CD14-positive monocyte (primary cell): ENCODE measurements at regions not wholly inside any gene's neighbourhood (a gene's known extent, or its start where the extent isn't known, plus 50 kb on each side); places are given as distances from the start of the nearest gene placed in this dataset.

ENCODE experiments used
- DNase-seq, 3 donors: peaks; one replicate each; pipeline ENCODE4 v3.0.0-alpha.2; 2011 to 2022
- H2AFZ ChIP-seq: 2 replicates; pipeline ENCODE4 v1.6.0; 2012; ENCODE audit warnings: mild to moderate bottlenecking, low read depth, low read length, inconsistent platforms; ENCODE audit not compliant: insufficient read depth, poor library complexity, severe bottlenecking
- H3K27ac ChIP-seq, 2 donors: 1 replicate in 1 of 2; 2 replicates in 1 of 2; pipeline ENCODE4 v1.5.1; 2012 to 2013; ENCODE audit warnings: low read length in 2 of 2, control low read depth in 1 of 2, inconsistent platforms in 1 of 2, low read depth in 1 of 2, mild to moderate bottlenecking in 1 of 2
- H3K27me3 ChIP-seq, 2 donors: one replicate each; pipeline versions ENCODE4 v1.6.0 to v1.6.1; 2011 to 2013; ENCODE audit warnings: low read length in 2 of 2; ENCODE audit not compliant: control insufficient read depth in 2 of 2, insufficient read depth in 2 of 2
- H3K36me3 ChIP-seq, 2 donors: replicated peaks in 1 of 2; 1 replicate in 1 of 2; 2 replicates in 1 of 2; pipeline versions ENCODE4 v1.5.1 to v1.6.1; 2012 to 2013; ENCODE audit warnings: low read length in 2 of 2, control low read depth in 1 of 2, inconsistent platforms in 1 of 2, mild to moderate bottlenecking in 1 of 2; ENCODE audit not compliant: insufficient read depth in 2 of 2, control insufficient read depth in 1 of 2
- H3K4me1 ChIP-seq, 2 donors: 1 replicate in 1 of 2; 2 replicates in 1 of 2; pipeline versions ENCODE4 v1.5.1 to v1.6.1; 2012 to 2013; ENCODE audit warnings: low read length in 2 of 2, control low read depth in 1 of 2, inconsistent platforms in 1 of 2, mild to moderate bottlenecking in 1 of 2, moderate library complexity in 1 of 2; ENCODE audit not compliant: insufficient read depth in 2 of 2, control insufficient read depth in 1 of 2
- H3K4me2 ChIP-seq: replicated peaks from 2 replicates; pipeline ENCODE3; 2012; ENCODE audit warnings: low read length, moderate library complexity, mild to moderate bottlenecking; ENCODE audit not compliant: poor library complexity, severe bottlenecking; ENCODE audit errors: extremely low read depth
- H3K4me3 ChIP-seq, 3 experiments: fragments of 200-600 bp in 1 of 3; sonication (generic) in 1 of 3; replicated peaks in 1 of 3; 1 replicate in 2 of 3; 2 replicates in 1 of 3; pipeline ENCODE4 v1.5.1; 2011 to 2013; ENCODE audit warnings: low read length in 3 of 3, mild to moderate bottlenecking in 3 of 3, control low read depth in 2 of 3, low read depth in 2 of 3, inconsistent platforms in 1 of 3, moderate library complexity in 1 of 3
- H3K79me2 ChIP-seq: 2 replicates; pipeline ENCODE4 v1.6.0; 2012; ENCODE audit warnings: mild to moderate bottlenecking, control low read depth, inconsistent platforms, low read length, moderate library complexity; ENCODE audit not compliant: insufficient read depth
- H3K9ac ChIP-seq: 2 replicates; pipeline ENCODE4 v1.6.0; 2017; ENCODE audit warnings: low read length, mild to moderate bottlenecking; ENCODE audit not compliant: insufficient read depth, poor library complexity, severe bottlenecking
- H3K9me3 ChIP-seq, 2 donors: replicated peaks in 1 of 2; 1 replicate in 1 of 2; 2 replicates in 1 of 2; pipeline versions ENCODE4 v1.5.1 to v1.6.1; 2012 to 2013; ENCODE audit warnings: low read length in 2 of 2, control low read depth in 1 of 2; ENCODE audit not compliant: control insufficient read depth in 1 of 2, insufficient read depth in 1 of 2
- H4K20me1 ChIP-seq: 2 replicates; pipeline ENCODE4 v1.6.0; 2012; ENCODE audit warnings: mild to moderate bottlenecking, low read length, control low read depth, moderate library complexity; ENCODE audit not compliant: insufficient read depth
- H3K27ac Mint-ChIP-seq, 7 donors: one replicate each; pipeline ENCODE4 v1.8.0; 2020; ENCODE audit warnings: mild to moderate bottlenecking in 7 of 7, mixed read lengths in 7 of 7, moderate library complexity in 6 of 7, inconsistent platforms in 2 of 7
- H3K27me3 Mint-ChIP-seq, 3 donors: one replicate each; pipeline ENCODE4 v1.8.0; 2021 to 2022; ENCODE audit warnings: low read depth in 3 of 3, mild to moderate bottlenecking in 3 of 3, mixed read lengths in 3 of 3, moderate library complexity in 3 of 3, inconsistent platforms in 1 of 3
- H3K36me3 Mint-ChIP-seq, 2 donors: one replicate each; pipeline ENCODE4 v1.8.0; 2020; ENCODE audit warnings: mixed read lengths in 2 of 2, inconsistent platforms in 1 of 2, mild to moderate bottlenecking in 1 of 2
- H3K4me1 Mint-ChIP-seq: one replicate; pipeline ENCODE4 v1.8.0; 2020; ENCODE audit warnings: mild to moderate bottlenecking, mixed read lengths
- H3K4me3 Mint-ChIP-seq, 2 donors: one replicate each; pipeline ENCODE4 v1.8.0; 2020; ENCODE audit warnings: mild to moderate bottlenecking in 2 of 2, mixed read lengths in 2 of 2, moderate library complexity in 1 of 2
- H3K9me3 Mint-ChIP-seq, 7 donors: one replicate each; pipeline ENCODE4 v1.8.0; 2020 to 2022; ENCODE audit warnings: mixed read lengths in 7 of 7, mild to moderate bottlenecking in 6 of 7, moderate library complexity in 6 of 7, inconsistent platforms in 2 of 7
- CTCF ChIP-seq: fragments of 200-600 bp; IDR thresholded peaks from one replicate; pipeline ENCODE4 v1.8.0; 2022; ENCODE audit warnings: antibody characterized with exemption, mild to moderate bottlenecking
- WGBS: methylation state at CpG from one replicate; pipeline ENCODE4 v1.1.5; 2013; ENCODE audit warnings: missing lambda C conversion rate; ENCODE audit not compliant: insufficient coverage; 5-methylcytosine and 5-hydroxymethylcytosine counted together
- intact Hi-C, 2 donors: fragments of 100-400 bp; cut with micrococcal nuclease; formaldehyde crosslinking; loops; one replicate each; pipeline versions ENCODE4 v1.15.0 to v1.15.1; 2023

GRCh38 chr5:3701694-3702093 lies 106.1 kb downstream of the IRX1 start:
- Histone ChIP-seq H3K27ac (no peak overlapping the region), H3K79me2 (no peaks in the 10 kb centered on the region), H3K4me1 (no peaks in the 10 kb centered on the region), H3K4me3 (no peak overlapping the region), H3K36me3 (no peaks in the 10 kb centered on the region), H4K20me1 (no peaks in the 10 kb centered on the region), H3K27me3 (no peaks in the 10 kb centered on the region), H2AFZ (no peak overlapping the region), H3K9ac (no peak overlapping the region), H3K9me3 (peaks cover 0 to 12% of the 10 kb centered on the region in 2 donors), H3K4me2 (no peak overlapping the region)
- H3K4me3 Mint-ChIP-seq, result no peak overlapping the region
- 34% methylated on average over 3 of the region's 4 CpGs for WGBS
- peaks cover 0 to 3% (median 0%) of the 10 kb centered on the region in 3 donors for H3K27me3 Mint-ChIP-seq
- no peak overlapping the region for H3K27ac Mint-ChIP-seq
- H3K36me3 Mint-ChIP-seq, result no peaks in the 10 kb centered on the region
- TF ChIP-seq CTCF, result no peak
- no peaks in the 10 kb centered on the region for H3K4me1 Mint-ChIP-seq
- no peak for DNase-seq
- peaks cover 0 to 13% (median 2%) of the 10 kb centered on the region in 7 donors for H3K9me3 Mint-ChIP-seq
- intact Hi-C loops, result no loop called here

GRCh38 chr5:3704661-3705060 lies 109.0 kb downstream of the IRX1 start:
- Histone ChIP-seq H3K4me1 (no peaks in the 10 kb centered on the region), H3K27me3 (no peaks in the 10 kb centered on the region), H3K9ac (no peak overlapping the region), H3K9me3 (peaks cover 0 to 5% of the 10 kb centered on the region in 2 donors), H3K4me3 (no peak overlapping the region), H3K79me2 (no peaks in the 10 kb centered on the region), H3K27ac (no peak overlapping the region), H3K36me3 (no peaks in the 10 kb centered on the region), H2AFZ (no peak overlapping the region), H3K4me2 (no peak overlapping the region), H4K20me1 (no peaks in the 10 kb centered on the region)
- Mint-ChIP-seq H3K27ac (no peak overlapping the region), H3K4me1 (no peaks in the 10 kb centered on the region), H3K36me3 (no peaks in the 10 kb centered on the region), H3K4me3 (no peak overlapping the region), H3K27me3 (peaks cover 0 to 2% (median 0%) of the 10 kb centered on the region in 3 donors), H3K9me3 (peaks cover 0 to 7% (median 3%) of the 10 kb centered on the region in 7 donors)
- intact Hi-C loops, result no loop called here
- no peak for DNase-seq
- no peak for TF ChIP-seq CTCF
